ENCODE measurements at regions not wholly inside any gene's neighbourhood (a gene's known extent, or its start where the extent isn't known, plus 50 kb on each side); places are given as distances from the start of the nearest gene placed in this dataset.
A peak's percentile ranks its signal among the peaks of the same experiment; 100 is the strongest.

- no peaks in the 10 kb centered on the region for H3K4me1 ChIP-seq (ENCODE audit: insufficient read depth)
- no peaks in the 10 kb centered on the region for H3F3A ChIP-seq (ENCODE audit: insufficient read depth)
- no peak overlapping the region for H3K9ac ChIP-seq
- H3K36me3 ChIP-seq (ENCODE audit: low read depth): no peaks in the 10 kb centered on the region
- WGBS, 2 experiments (ENCODE audit: low coverage in 1 of 2, low lambda C conversion rate in 2 of 2, missing lambda C conversion rate in 2 of 2): 82 to 84% methylated on average over 2 of the region's 2 CpGs
- no peak overlapping the region for H3K4me2 ChIP-seq (ENCODE audit: unreplicated experiment)
- no peaks in the 10 kb centered on the region for H3K27me3 ChIP-seq (replicated peaks; ENCODE audit: insufficient read depth)
- TF ChIP-seq EZH2 (IDR thresholded peaks at IDR 0.05; ENCODE audit: insufficient read depth, poor library complexity, severe bottlenecking) (no peak), EZH2phosphoT487 (IDR thresholded peaks at IDR 0.05; ENCODE audit: insufficient read depth, low read depth) (no peak)
- no peaks in the 10 kb centered on the region for H3K9me2 ChIP-seq (ENCODE audit: insufficient read depth)
- H3K9me3 ChIP-seq (ENCODE audit: low read depth): no peaks in the 10 kb centered on the region
- no peak overlapping the region for H3K27ac ChIP-seq
- in situ Hi-C loops (cut with MboI): no loop called here
- DNase-seq: no peak
- no peaks in the 10 kb centered on the region for H3K79me2 ChIP-seq (ENCODE audit: insufficient read depth)
- no peaks in the 10 kb centered on the region for H4K20me1 ChIP-seq (ENCODE audit: insufficient read depth)
- no peak overlapping the region for H3K4me3 ChIP-seq
- no peak overlapping the region for H2AFZ ChIP-seq
These were observed 954.1 kb upstream of the INTU start for GRCh38 chr4:126678618-126679017.

- Histone ChIP-seq H3K36me3 (ENCODE audit: low read depth) (no peaks in the 10 kb centered on the region), H3K4me2 (ENCODE audit: unreplicated experiment) (no peak overlapping the region), H3K79me2 (ENCODE audit: insufficient read depth) (no peaks in the 10 kb centered on the region), H2AFZ (no peak overlapping the region), H3K9me3 (ENCODE audit: low read depth) (no peaks in the 10 kb centered on the region), H3K27ac (no peak overlapping the region), H3K4me1 (ENCODE audit: insufficient read depth) (no peaks in the 10 kb centered on the region), H3K4me3 (no peak overlapping the region), H3K9me2 (ENCODE audit: insufficient read depth) (no peaks in the 10 kb centered on the region), H3K9ac (no peak overlapping the region), H3K27me3 (replicated peaks; ENCODE audit: insufficient read depth) (no peaks in the 10 kb centered on the region), H4K20me1 (ENCODE audit: insufficient read depth) (no peaks in the 10 kb centered on the region), H3F3A (ENCODE audit: insufficient read depth) (no peaks in the 10 kb centered on the region)
- DNase-seq: no peak
- 64 to 75% methylated on average over 2 of the region's 2 CpGs for WGBS, 2 experiments (ENCODE audit: low coverage in 1 of 2, low lambda C conversion rate in 2 of 2, missing lambda C conversion rate in 2 of 2)
- in situ Hi-C loops (cut with MboI): no loop called here
- TF ChIP-seq EZH2 (IDR thresholded peaks at IDR 0.05; ENCODE audit: insufficient read depth, poor library complexity, severe bottlenecking) (no peak), EZH2phosphoT487 (IDR thresholded peaks at IDR 0.05; ENCODE audit: insufficient read depth, low read depth) (no peak)
These were observed 953.5 kb upstream of the INTU start for GRCh38 chr4:126679303-126679702.

- Histone ChIP-seq H3K79me2 (ENCODE audit: insufficient read depth) (no peaks in the 10 kb centered on the region), H4K20me1 (ENCODE audit: insufficient read depth) (no peaks in the 10 kb centered on the region), H3F3A (ENCODE audit: insufficient read depth) (no peaks in the 10 kb centered on the region), H3K27ac (no peak overlapping the region), H3K4me2 (ENCODE audit: unreplicated experiment) (no peak overlapping the region), H3K9ac (no peak overlapping the region), H3K9me3 (ENCODE audit: low read depth) (no peaks in the 10 kb centered on the region), H2AFZ (peak overlapping the region; percentile 42), H3K9me2 (ENCODE audit: insufficient read depth) (no peaks in the 10 kb centered on the region), H3K4me1 (ENCODE audit: insufficient read depth) (no peaks in the 10 kb centered on the region), H3K27me3 (replicated peaks; ENCODE audit: insufficient read depth) (no peaks in the 10 kb centered on the region), H3K36me3 (ENCODE audit: low read depth) (no peaks in the 10 kb centered on the region), H3K4me3 (no peak overlapping the region)
- in situ Hi-C loops (cut with MboI): no loop called here
- no peak for DNase-seq
- no peak for TF ChIP-seq EZH2phosphoT487 (IDR thresholded peaks at IDR 0.05; ENCODE audit: insufficient read depth, low read depth)
- TF ChIP-seq EZH2 (IDR thresholded peaks at IDR 0.05; ENCODE audit: insufficient read depth, poor library complexity, severe bottlenecking): no peak
These were observed 950.5 kb upstream of the INTU start for GRCh38 chr4:126682250-126682649.

GRCh38 chr4:126686491-126686890 is 946.3 kb upstream of the INTU start:
- no peaks in the 10 kb centered on the region for H3K9me3 ChIP-seq (ENCODE audit: low read depth)
- no peak for DNase-seq
- no peaks in the 10 kb centered on the region for H3K9me2 ChIP-seq (ENCODE audit: insufficient read depth)
- H4K20me1 ChIP-seq (ENCODE audit: insufficient read depth): no peaks in the 10 kb centered on the region
- TF ChIP-seq EZH2 (IDR thresholded peaks at IDR 0.05; ENCODE audit: insufficient read depth, poor library complexity, severe bottlenecking) (no peak), EZH2phosphoT487 (IDR thresholded peaks at IDR 0.05; ENCODE audit: insufficient read depth, low read depth) (no peak)
- no peaks in the 10 kb centered on the region for H3K27me3 ChIP-seq (replicated peaks; ENCODE audit: insufficient read depth)
- no peaks in the 10 kb centered on the region for H3K79me2 ChIP-seq (ENCODE audit: insufficient read depth)
- no peak overlapping the region for H3K4me2 ChIP-seq (ENCODE audit: unreplicated experiment)
- H3K27ac ChIP-seq: no peak overlapping the region
- no peaks in the 10 kb centered on the region for H3K36me3 ChIP-seq (ENCODE audit: low read depth)
- no peak overlapping the region for H3K9ac ChIP-seq
- H3K4me1 ChIP-seq (ENCODE audit: insufficient read depth): peaks cover 12% of the 10 kb centered on the region
- in situ Hi-C loops (cut with MboI): no loop called here
- H3K4me3 ChIP-seq: no peak overlapping the region
- no peaks in the 10 kb centered on the region for H3F3A ChIP-seq (ENCODE audit: insufficient read depth)
- H2AFZ ChIP-seq: no peak overlapping the region

GRCh38 chr4:126687655-126688358 is 945.0 kb upstream of the INTU start:
- Histone ChIP-seq H3K4me3 (no peak overlapping the region; the same call in 1 of the 2 replicates), H3K4me2 (ENCODE audit: unreplicated experiment) (peak overlapping the region; percentile 33)
- peak; percentile 43 for DNase-seq

More at GRCh38 chr4:126687655-126688358, 945.0 kb upstream of the INTU start:
- Histone ChIP-seq H4K20me1 (ENCODE audit: insufficient read depth) (no peaks in the 10 kb centered on the region), H3K27me3 (replicated peaks; ENCODE audit: insufficient read depth) (no peaks in the 10 kb centered on the region), H3K9me2 (ENCODE audit: insufficient read depth) (no peaks in the 10 kb centered on the region), H3K27ac (no peak overlapping the region), H3K9ac (no peak overlapping the region), H3K9me3 (ENCODE audit: low read depth) (no peaks in the 10 kb centered on the region), H3K36me3 (ENCODE audit: low read depth) (no peaks in the 10 kb centered on the region), H3F3A (ENCODE audit: insufficient read depth) (no peaks in the 10 kb centered on the region), H2AFZ (peak overlapping the region; percentile 60), H3K4me1 (ENCODE audit: insufficient read depth) (peaks cover 12% of the 10 kb centered on the region), H3K79me2 (ENCODE audit: insufficient read depth) (no peaks in the 10 kb centered on the region)
- no peak for TF ChIP-seq EZH2phosphoT487 (IDR thresholded peaks at IDR 0.05; ENCODE audit: insufficient read depth, low read depth)
- no peak for TF ChIP-seq EZH2 (IDR thresholded peaks at IDR 0.05; ENCODE audit: insufficient read depth, poor library complexity, severe bottlenecking)
- WGBS, 2 experiments (ENCODE audit: low coverage in 1 of 2, low lambda C conversion rate in 2 of 2, missing lambda C conversion rate in 2 of 2): 6 to 9% methylated on average over 6 of the region's 6 CpGs
- in situ Hi-C loops (cut with MboI): no loop called here

All from GM23248 (cell line).